ENCODE measurements at regions not wholly inside any gene's neighbourhood (a gene's known extent, or its start where the extent isn't known, plus 50 kb on each side); places are given as distances from the start of the nearest gene placed in this dataset.

- DNase-seq, result no peak
These were observed 190.5 kb upstream of the CSF3R start for GRCh38 chr1:36673202-36673601.

- no peak for DNase-seq
These were observed 186.5 kb upstream of the CSF3R start for GRCh38 chr1:36669262-36669661.

- DNase-seq, result no peak
These were observed 185.1 kb upstream of the CSF3R start for GRCh38 chr1:36667836-36668235.

- DNase-seq, result no peak
These were observed 184.5 kb upstream of the CSF3R start for GRCh38 chr1:36667256-36667655.

- DNase-seq, result no peak
These were observed 182.9 kb upstream of the CSF3R start for GRCh38 chr1:36665478-36666080.

- no peak for DNase-seq
These were observed 182.0 kb upstream of the CSF3R start for GRCh38 chr1:36664571-36665287.

GRCh38 chr1:36663772-36664430 lies 181.2 kb upstream of the CSF3R start:
- no peak for DNase-seq

- DNase-seq, result no peak
These were observed 176.1 kb upstream of the CSF3R start for GRCh38 chr1:36658838-36659237.

GRCh38 chr1:36657826-36658225 lies 175.1 kb upstream of the CSF3R start:
- DNase-seq, result no peak

GRCh38 chr1:36656838-36657237 lies 174.1 kb upstream of the CSF3R start:
- DNase-seq, result no peak

GRCh38 chr1:36656271-36656670 lies 173.6 kb upstream of the CSF3R start:
- no peak for DNase-seq

GRCh38 chr1:36654586-36654985 lies 171.9 kb upstream of the CSF3R start:
- no peak for DNase-seq

- DNase-seq, result no peak
These were observed 171.1 kb upstream of the CSF3R start for GRCh38 chr1:36653850-36654249.

- DNase-seq, result no peak
These were observed 169.9 kb upstream of the CSF3R start for GRCh38 chr1:36652586-36652985.

- no peak for DNase-seq
These were observed 169.3 kb upstream of the CSF3R start for GRCh38 chr1:36652011-36652410.

GRCh38 chr1:36651176-36651910 lies 168.6 kb upstream of the CSF3R start:
- DNase-seq, result no peak

GRCh38 chr1:36650200-36651065 lies 167.7 kb upstream of the CSF3R start:
- peak; percentile 2 for DNase-seq

- no peak for DNase-seq
These were observed 163.2 kb upstream of the CSF3R start for GRCh38 chr1:36645867-36646266.

- no peak for DNase-seq
These were observed 161.8 kb upstream of the CSF3R start for GRCh38 chr1:36644556-36644955.

- DNase-seq, result no peak
These were observed 160.9 kb upstream of the CSF3R start for GRCh38 chr1:36643371-36644270.

GRCh38 chr1:36642802-36643201 lies 160.1 kb upstream of the CSF3R start:
- no peak for DNase-seq

- no peak for DNase-seq
These were observed 159.1 kb upstream of the CSF3R start for GRCh38 chr1:36641776-36642175.

Data from SHP77 treated with DMSO at 0.1 percent for 48 hours (cell line).